ENCODE measurements at regions not wholly inside any gene's neighbourhood (a gene's known extent, or its start where the extent isn't known, plus 50 kb on each side); places are given as distances from the start of the nearest gene placed in this dataset.

DNA sequence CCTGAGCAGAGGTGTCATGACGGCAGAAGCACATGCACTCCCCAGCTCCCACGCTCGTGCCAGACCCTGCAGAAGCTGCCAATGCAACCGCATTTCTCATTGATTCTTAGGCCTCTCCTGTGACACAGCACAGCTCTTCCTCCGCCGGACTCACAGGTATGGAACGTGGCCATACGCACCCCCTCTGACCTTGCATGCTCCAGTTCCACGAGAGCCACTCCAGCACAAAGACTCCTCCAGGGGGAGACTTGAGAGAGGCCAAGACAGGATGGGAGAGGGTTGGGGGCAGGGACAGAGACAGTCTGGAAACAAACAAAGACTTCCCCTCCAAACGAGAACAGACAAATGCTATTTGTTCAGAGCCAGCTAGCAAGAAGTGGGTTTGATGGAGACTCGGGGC is 124.3 kb upstream of the PPP2R2D start:
- no peak for TF ChIP-seq MAX (IDR thresholded peaks at IDR 0.05; ENCODE audit: low read depth, low read length)
- TF ChIP-seq, protein P1, sequence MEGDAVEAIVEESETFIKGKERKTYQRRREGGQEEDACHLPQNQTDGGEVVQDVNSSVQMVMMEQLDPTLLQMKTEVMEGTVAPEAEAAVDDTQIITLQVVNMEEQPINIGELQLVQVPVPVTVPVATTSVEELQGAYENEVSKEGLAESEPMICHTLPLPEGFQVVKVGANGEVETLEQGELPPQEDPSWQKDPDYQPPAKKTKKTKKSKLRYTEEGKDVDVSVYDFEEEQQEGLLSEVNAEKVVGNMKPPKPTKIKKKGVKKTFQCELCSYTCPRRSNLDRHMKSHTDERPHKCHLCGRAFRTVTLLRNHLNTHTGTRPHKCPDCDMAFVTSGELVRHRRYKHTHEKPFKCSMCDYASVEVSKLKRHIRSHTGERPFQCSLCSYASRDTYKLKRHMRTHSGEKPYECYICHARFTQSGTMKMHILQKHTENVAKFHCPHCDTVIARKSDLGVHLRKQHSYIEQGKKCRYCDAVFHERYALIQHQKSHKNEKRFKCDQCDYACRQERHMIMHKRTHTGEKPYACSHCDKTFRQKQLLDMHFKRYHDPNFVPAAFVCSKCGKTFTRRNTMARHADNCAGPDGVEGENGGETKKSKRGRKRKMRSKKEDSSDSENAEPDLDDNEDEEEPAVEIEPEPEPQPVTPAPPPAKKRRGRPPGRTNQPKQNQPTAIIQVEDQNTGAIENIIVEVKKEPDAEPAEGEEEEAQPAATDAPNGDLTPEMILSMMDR (IDR thresholded peaks at IDR 0.05; ENCODE audit: low read depth, low read length), result no peak
- no peak for TF ChIP-seq POLR2A (IDR thresholded peaks at IDR 0.05; ENCODE audit: extremely low read depth, insufficient read length)

Data from NB4 (cell line).